ENCODE measurements at regions not wholly inside any gene's neighbourhood (a gene's known extent, or its start where the extent isn't known, plus 50 kb on each side); places are given as distances from the start of the nearest gene placed in this dataset.

DNA sequence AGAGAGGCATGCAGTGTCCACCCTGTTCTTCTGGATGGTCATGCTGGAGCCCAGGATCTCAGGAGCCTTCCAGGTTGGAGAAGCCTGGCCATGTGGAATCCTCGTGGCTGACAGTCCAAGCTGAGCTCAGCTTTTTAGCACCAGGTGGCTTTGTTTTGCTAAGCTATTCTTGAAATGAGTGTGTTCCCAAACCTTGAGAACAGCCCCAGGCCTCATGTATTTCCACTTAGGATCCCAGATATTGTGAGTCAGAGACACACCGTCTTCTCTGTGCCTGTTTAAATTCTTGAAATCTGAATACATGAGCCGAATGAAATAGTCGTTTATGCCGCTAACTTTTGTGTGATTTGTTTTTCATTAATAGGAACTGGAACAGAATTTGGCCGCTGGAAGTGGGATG is 61.2 kb downstream of the IRX2 start:
- TF ChIP-seq CTCF (conservative IDR thresholded peaks at IDR 0.05; ENCODE audit: low read depth in 2 of 2) (no peak), POLR2AphosphoS5 (IDR thresholded peaks at IDR 0.05; ENCODE audit: low read depth) (no peak), EZH2phosphoT487 (IDR thresholded peaks at IDR 0.05; ENCODE audit: unreplicated experiment) (no peak), REST (IDR thresholded peaks at IDR 0.05; ENCODE audit: unreplicated experiment) (no peak), EZH2 (IDR thresholded peaks at IDR 0.05; ENCODE audit: low read depth, unreplicated experiment) (no peak), ZNF331 (CRISPR knock-in tag; IDR thresholded peaks at IDR 0.05; ENCODE audit: low read depth) (no peak), CREB1 (CRISPR knock-in tag; IDR thresholded peaks at IDR 0.05; ENCODE audit: low read depth) (no peak), NANOG (IDR thresholded peaks at IDR 0.05; ENCODE audit: borderline replicate concordance) (no peak)
- TF ChIP-seq, protein P1, sequence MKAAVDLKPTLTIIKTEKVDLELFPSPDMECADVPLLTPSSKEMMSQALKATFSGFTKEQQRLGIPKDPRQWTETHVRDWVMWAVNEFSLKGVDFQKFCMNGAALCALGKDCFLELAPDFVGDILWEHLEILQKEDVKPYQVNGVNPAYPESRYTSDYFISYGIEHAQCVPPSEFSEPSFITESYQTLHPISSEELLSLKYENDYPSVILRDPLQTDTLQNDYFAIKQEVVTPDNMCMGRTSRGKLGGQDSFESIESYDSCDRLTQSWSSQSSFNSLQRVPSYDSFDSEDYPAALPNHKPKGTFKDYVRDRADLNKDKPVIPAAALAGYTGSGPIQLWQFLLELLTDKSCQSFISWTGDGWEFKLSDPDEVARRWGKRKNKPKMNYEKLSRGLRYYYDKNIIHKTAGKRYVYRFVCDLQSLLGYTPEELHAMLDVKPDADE (IDR thresholded peaks at IDR 0.05) = no peak

Measured in GM23338 (cell line).